ENCODE measurements at regions not wholly inside any gene's neighbourhood (a gene's known extent, or its start where the extent isn't known, plus 50 kb on each side); places are given as distances from the start of the nearest gene placed in this dataset.

DNA sequence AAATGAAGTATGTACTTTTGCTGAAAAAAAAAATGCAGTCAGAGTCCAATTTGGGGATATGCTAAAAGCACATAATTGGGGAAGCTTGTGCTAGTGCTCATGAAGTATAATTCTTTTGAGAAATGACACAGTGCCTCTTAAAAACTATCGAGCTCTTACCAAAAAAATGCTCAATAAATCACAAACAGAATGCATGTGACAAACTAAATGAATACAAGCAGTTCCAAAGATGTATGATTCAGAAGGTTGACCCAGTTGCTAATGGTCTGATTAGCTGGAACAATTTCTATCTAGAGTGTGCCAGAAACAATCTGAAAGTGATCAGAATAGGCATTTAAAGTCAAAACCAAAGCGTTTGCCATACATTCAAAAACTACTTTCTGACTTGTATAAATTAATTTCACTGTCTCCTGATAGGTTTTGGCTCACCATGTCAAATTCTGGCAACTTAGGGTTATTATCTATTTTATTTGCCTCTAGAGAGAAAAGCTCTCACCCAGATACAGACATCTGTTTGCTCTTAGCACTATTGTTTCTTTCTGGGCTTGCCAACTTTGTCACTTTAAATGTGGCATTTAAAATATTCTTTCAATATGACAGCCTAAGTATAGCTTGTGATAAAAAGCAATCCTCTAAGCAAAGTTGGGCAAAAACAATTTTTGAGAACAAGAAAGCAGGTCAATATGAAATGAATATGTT, 114.7 kb upstream of the AHR start:
- no peak for FAIRE-seq

DNA sequence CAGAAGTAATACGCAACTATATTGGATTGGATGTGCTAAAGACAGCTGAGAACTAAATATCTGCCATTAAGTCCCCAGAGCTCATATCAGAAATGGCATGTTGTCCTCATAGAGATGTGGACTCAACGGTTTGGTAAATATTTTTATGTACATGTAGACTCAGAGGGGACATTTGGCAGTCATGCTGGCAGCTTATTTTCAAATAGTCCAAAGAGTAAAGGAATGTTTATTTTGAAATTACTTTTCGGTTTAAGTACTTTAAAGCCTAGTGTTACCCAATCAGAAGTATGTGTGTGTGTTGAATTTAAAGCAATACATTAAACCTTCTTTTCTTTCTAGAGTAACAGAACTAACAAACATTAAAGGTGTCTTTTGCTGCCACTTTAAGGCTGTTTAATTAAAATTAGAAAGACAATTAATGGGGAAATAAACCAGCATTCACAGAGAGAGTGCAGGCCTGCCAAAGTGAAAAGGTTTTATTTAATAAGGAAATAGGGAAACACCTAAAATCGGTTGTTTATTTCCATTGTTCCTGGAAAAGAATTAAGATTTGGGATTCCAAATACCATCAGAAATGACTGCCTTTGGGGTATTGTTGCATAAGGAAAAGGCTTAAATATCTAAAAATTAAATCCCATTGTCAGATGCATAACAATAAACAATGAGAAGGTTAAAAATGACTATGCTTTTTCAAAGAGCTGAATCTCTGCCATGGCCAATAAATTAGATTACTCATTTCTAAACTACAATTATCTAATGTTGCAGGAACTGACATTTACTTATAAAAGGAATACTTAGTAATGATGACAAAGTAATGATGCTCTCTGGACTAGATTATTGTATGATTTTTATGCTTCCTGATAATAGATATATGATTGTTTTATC, 113.4 kb upstream of the AHR start:
- no peak for FAIRE-seq

DNA sequence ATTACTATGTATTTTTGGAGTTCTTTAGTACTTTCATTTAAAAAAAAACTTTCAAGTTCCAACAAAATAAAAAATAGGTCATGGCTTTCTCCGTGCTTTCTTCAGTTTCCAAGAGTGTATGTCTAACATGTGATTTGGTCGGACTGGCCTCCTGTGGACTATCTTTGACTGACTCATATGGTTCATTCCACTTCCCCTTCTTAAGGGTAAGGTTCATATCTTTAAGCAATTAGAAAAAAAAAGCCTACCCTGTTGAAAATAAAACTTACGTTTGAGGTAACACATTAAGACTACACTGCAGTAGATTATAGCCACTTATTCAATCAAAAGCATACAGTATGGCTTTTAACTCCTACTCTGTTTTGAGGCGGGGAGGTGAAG, 112.8 kb upstream of the AHR start:
- no peak for FAIRE-seq

DNA sequence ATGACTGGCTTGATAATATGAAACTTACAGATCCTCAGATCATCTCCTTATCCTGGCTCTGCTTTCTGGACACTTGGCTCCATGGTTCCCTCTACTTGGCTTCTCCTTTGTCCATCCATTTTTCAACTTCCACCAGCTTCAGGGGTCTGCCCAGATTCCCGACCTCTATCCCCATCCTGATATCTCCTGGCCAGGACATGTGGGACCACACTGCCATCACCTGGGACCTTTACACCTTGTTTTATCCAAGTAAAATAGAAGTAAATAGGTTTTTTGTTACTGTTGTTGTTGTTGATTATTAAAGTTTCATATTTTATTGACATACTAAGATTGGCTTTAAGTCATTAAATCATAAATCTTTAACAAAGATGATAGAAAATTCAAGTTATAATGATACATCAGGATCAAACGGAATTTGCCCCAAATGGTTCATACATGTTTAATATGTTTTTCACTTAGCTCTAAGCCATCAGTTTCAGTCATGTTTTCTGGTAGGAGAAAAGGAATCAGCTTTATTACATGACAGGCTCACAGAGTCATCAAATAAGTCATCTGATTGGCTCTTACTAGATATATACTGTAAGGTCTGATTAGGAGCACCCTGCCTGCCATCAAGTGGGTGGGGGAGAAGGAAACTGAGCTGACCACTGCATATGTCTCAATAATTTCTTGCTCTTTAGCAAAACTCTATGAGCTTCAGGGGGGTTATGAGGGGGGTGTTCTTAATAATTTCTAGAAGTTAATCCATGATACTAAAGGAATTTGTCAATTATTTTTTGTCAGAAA, 111.5 kb upstream of the AHR start:
- no peak for FAIRE-seq

DNA sequence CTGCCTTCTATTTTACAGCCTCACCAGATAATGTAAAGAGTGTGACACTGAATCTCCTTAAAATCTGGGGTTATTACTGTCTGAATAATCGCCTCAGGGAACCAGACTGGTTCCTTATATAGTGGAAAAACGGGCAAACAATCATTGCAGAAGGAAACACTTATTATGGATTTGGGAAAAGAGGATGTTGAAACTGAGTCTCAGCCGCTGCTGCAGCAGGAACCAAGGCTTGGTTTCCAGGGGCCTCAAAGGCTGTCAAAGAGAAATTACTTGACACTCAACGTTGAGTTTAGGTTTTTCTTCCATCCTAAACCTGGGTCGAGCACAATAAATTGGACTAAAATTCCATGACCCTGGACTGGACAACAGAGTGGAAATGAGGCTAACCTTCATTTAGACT, 103.8 kb upstream of the AHR start:
- FAIRE-seq: no peak

DNA sequence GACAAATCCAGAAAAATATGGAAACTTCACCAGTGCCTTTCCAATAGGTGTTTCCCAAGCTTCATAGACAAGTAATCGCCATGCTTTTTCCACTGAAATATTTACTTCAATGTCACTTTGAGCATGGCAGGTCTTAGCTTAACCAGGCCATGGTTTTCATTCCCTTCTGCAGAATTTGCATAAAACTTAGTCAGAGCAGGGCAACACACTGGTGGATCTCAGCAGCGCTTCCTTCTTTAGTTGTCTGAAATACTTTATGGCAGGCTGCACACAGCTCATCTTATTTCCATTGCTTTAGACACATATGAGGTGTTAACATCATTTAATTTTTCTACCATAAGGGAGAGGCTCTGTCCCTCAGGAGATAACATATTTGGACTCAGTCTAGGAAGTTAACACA, 102.9 kb upstream of the AHR start:
- no peak for FAIRE-seq

DNA sequence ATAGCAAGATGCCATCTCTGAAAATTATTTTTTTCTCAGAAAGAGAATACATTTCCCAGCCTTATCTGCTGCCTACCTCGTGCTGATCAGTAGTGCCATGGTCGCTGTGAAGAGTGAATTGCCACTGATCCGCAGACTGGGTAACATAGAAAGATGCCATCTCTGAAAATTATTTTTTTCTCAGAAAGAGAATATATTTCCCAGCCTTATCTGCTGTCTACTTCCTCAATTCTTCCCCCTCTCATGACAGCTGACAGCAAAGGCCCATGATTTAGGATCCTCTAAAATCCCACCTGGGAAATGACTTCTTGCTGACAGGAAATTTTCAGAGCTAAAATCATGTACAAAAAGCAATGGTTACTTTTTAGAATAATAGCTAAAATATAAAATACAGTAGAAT, 92.5 kb upstream of the AHR start:
- FAIRE-seq: no peak

DNA sequence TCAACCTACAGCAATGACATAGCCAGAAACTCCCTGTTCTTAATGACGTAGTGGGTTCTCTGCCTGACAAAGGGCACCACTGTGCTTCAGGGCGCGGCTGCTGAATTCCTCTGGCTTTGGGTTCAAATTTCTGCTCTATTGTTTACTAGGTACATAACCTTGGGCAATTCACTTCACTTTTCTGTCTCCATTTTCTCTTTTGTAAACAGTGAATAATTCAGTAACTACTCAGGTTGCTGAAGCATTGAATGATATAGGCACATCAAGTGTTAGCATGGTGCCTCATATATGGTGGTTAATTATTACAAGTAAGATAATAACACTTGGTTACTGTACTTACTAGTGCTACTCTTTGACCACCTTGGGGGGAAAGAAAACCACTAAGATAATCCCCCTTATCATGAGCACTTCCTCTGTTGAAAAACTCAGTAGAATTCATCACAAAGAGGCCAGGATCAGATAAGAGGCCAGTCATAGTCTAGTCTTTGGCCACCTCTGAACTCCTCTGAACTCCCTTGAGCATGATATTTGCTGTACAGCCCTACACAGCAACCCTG, 92.0 kb upstream of the AHR start:
- no peak for FAIRE-seq

DNA sequence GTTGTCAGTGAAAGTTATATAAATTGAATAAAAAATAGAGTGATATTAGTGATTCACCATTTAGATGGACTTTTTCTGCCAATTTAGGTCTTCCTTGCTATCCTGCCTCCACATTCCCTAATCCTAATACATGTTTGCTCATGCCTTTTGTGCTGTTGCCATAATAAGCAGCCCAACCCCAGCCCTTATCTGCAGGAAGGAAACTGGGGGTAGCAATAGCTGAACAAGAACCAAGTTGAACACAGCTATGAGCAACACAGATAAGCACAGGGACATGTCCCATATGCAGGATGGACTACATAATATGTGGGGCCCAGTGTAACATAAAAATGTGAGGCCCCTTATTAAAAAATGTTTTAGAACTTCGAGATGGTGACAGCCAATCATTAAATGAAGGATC, 91.2 kb upstream of the AHR start:
- no peak for FAIRE-seq

DNA sequence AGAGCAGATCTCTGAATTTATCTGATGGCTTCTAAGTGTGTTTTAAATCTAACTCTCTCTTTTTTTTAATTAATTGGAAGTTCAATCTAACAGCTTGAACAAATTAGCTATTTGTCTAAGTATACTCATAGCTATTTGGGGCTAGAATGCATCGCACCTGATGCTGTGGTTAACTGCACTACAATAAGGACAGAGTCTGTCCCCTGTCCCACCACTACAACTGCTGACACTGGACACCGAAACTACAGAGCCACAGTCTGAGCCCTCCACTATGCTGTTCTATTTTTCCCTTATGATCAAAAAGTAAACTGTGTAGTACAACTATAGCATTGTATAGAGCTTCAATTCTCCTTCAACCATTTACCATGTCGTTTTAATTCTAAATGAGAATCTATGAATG, 89.4 kb upstream of the AHR start:
- FAIRE-seq: no peak

DNA sequence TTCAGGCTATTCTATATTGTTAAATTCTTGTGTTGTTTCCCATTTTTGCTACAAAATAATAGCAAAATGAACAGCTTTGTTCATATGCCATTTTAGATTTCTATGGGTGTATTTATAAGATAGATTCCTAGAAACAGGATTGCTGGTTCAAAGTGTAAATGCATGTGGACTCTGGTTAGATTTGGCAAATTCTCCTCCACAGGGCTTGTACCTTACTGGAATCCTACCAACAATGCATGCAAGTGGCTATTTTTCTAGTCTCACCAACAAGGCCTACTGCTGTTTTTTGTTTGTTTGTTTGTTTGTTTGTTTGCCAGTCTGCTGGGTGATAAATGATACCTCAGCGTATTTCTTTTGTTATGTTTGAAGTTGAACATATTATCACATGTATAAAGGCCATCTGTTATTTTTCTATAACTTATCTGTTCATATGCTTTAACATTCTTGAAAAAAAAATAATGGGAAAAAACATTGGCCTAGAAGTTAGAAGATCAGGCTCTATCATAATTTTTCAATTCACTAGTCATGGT, 87.1 kb upstream of the AHR start:
- no peak for FAIRE-seq

DNA sequence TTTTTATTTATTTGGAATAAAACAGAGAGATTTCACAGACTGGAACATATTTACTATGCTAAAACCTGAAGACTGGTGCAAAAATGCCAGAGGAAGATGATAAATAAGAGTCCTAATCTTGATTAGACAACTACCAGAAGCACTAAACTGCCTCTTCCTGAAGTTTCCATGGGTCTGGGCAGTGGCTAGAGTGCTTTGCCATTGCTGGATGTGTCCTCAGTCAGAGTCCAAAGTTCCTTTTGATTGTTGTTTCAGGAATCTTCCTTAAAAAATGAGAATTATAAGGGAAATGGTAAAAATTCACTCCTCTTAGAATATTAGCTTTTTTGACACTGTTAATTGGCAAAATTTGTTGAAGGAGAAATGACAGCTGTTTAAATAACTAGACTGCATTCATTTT, 86.3 kb upstream of the AHR start:
- no peak for FAIRE-seq

DNA sequence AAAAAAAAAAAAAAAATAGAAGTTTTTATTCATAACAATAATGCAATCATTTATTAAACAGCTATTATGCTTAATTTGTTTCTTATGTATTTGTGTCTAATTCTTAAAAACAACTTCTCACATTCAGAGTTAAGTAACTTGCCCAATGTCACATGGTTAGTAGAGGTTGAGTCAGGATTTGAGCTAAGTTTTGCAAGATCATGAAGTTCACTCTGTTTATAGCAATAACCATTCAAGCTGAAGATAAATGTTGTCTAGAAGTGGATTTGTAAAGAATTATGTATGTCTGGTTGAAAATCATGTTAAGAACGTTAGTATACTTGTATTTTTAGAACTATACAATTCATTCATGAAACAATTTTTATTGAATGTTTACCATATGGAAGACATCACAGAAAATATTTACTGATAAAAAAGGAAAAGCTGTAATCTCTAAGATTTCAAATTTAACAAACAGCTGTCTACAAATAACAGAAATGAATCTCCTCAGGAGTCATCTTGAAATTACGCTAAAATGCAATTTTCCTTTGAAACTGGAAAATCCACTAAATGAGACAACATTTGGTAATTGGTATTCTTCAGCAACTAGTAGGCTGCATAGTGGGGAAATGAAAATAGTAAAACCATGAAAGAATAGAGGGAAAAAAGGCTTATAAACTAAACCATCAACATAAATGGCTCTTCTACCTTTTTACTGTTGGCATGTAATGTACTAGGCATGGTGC, 70.5 kb upstream of the AHR start:
- no peak for FAIRE-seq

DNA sequence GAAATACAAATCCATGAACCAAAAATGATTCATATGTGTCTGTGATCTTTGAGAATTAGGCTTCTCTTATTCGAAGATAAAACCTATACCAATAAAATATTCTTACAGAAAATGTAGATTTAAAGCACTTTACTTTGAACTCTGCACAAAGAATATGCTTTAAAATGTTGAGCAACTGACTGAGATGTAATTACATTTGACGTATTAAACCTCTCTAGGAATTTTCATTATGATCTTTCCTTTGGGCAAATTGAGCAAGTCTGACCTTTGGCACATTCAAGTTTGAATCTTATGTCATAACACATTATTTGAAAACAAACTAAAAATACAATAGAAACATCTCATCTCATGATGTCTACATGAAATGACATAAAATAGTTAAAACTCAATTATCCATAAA, 69.2 kb upstream of the AHR start:
- FAIRE-seq: no peak

DNA sequence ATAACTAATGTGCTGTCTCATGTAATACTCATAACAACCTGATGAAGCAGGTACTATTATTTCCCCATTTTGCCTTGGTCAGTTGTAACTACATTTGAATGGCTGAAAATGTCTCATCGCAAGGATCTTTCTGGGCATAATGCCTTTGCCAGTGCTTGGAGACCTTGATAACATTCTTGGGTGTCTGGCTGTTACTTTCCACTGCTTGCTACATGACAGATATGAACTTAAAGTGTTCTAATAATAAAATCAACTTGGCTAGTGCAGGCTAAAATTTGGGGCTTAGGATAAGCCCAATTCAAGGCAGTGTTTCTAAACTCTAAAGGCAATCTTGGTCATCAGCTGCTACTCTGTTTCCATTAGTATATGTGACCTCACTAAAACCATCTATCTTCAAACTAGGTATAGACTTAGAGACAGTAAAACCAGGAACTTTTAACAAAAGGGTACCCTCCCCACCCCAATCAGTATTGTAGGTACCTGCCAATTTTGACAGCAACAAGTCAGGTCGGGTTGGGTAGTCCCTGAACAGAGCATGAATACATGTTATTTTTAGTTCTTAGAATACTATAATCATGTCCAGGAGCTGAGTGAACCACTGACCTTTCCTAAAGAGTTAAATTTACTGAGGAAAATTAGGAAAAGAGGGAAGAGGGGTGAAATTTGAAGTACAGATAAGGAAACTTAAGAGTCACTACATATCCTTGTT, 68.2 kb upstream of the AHR start:
- FAIRE-seq: no peak

DNA sequence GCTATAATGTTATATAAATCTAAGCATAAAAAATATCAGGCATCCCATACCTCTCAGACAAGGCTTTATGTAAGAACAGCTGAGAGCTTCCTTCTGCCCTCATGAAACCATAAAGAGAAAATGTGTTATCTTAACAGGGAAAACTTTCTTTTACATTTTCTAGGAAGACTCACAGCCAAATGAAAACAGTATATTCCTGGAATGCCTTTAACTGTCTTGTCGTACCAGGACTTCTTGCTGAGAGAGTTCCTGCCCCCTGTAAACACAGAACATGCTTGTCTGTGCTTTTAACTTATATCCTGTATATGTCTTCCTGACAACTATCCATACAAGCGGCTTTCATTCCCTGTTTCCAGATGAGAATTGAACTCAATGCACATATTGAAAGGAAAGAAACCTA, 64.8 kb upstream of the AHR start:
- no peak for FAIRE-seq

DNA sequence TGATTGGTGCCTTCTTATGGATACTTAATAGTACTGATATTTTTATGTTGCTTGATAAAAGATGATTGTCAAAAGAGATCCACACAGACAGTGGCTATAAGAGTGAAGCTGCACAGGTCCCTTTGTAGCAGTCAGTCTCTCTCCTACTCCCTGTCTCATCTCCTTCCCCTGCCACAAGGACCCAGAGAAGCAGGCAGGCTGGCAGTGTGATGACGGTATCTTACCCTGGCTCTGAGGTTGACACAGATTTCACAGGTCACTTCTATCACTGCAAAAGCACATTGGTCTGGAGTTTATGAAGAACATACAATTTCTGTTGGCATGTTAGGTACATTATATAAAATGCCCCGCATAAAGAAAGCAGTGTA, 64.4 kb upstream of the AHR start:
- no peak for FAIRE-seq

DNA sequence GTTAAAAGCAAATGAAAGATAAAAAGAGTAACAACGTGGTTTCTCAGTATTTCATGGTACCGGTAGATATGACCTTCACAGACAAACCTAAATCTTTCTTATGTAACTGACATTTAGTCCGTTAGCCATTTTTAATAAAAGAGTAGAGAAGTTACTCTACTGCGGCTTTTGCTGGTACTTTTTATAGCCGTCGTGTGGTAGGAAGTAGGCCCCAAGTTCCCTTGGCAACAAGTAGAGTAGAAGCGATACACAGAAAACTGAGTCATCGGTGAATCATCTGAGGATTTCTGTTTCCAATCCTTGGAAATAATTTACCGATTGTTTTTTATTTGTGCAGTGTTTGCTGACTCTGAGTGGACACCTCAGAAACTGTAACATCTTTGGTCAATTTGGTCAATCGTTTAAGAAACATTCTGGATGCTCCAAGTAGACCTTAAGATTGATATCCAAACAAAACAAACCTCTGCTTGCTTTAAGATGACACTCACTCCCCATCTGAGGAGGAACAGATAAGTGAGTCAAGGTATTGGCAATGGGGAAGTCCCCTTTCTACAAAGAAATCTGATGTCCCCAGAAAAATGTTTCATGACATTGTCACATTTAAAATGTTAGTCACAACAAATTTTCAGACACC, 63.9 kb upstream of the AHR start:
- FAIRE-seq: no peak

DNA sequence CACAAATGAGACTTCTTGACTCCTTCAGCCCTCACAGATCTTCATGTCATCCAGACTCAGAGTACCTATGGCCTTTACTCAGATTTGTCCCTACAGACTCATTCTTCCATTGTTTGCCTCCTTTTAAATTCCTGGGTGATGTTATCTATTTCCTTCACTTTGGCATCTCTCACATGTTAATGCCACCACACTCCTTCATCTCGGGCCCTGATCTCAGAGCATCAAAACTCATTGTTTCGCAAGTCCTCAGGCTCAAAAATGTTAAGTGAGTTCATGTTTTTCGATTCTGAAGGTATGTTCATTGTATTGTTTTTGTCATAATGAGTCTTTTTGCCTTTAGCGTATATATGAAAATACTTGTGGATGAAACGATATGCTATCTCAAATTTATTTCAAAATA, 62.3 kb upstream of the AHR start:
- no peak for FAIRE-seq

DNA sequence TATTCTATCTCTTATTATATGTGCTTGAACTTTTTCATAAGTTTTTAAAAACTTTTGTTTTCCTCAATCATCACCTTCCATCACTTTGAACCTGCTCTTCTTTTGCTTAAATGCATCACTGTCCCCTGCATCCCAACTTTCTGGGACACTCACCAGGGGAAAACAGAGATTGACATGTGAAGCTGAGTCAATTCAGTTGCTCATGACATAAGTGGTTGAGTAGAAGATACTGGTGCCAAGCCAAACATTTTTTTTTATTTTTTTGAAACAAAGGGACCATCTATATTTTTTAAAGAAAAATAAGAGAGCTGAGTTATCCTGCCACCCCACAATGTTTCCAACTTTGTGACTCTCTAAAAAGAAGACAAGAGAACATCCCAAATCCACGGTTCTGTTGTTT, 61.8 kb upstream of the AHR start:
- no peak for FAIRE-seq

DNA sequence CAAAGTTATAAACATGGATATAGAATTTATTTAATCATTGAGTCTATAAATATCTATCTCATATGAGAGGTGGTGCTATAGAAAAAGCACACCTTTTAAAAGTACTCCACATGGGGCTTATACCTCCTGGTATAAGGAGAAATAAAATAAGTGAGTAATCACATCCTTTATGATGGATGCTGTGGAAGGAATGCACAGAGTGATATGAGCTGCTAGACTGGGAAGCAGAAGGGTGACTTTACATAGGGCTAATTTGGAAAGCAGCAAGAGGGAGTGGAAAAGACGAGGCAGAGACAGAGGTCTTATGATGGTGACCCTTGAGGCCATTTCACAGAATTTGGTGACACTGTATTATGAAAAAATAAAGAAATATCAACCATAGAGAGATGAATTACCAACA, 59.4 kb upstream of the AHR start:
- FAIRE-seq: no peak
